Activated B cell treated with CpG ODN at 0.5 μM for 24 hours (primary cell): ENCODE measurements at regions not wholly inside any gene's neighbourhood (a gene's known extent, or its start where the extent isn't known, plus 50 kb on each side); places are given as distances from the start of the nearest gene placed in this dataset.

Source experiments
- ATAC-seq: fragments of 200-7000 bp; cut with Tn5 transposase; one replicate; pipeline ENCODE4 v1.10.0; 2021; ENCODE audit warnings: low read depth, mild to moderate bottlenecking, moderate library complexity
- CTCF ChIA-PET: fragments of 350-600 bp; sonication (Branson Sonifier 250); formaldehyde crosslinking; loops from one replicate; lab custom pipeline; 2021; ENCODE audit warnings: antibody characterized with exemption; lab: Charles Lee
- POLR2A ChIA-PET: fragments of 350-600 bp; sonication (Branson Sonifier 250); formaldehyde crosslinking; loops from one replicate; lab custom pipeline; 2021; ENCODE audit warnings: antibody characterized with exemption; lab: Charles Lee
- DNase-seq: peaks from one replicate; pipeline ENCODE4 v3.0.0; 2022
- H3K27ac Mint-ChIP-seq: one replicate; pipeline ENCODE4 v1.8.0; 2020; ENCODE audit warnings: mixed read lengths
- H3K27me3 Mint-ChIP-seq: one replicate; pipeline ENCODE4 v1.8.0; 2021; ENCODE audit warnings: mixed read lengths
- H3K36me3 Mint-ChIP-seq: one replicate; pipeline ENCODE4 v1.8.0; 2021; ENCODE audit warnings: low read depth, mixed read lengths
- H3K4me1 Mint-ChIP-seq: one replicate; pipeline ENCODE4 v1.8.0; 2021; ENCODE audit warnings: mixed read lengths
- H3K4me3 Mint-ChIP-seq: one replicate; pipeline ENCODE4 v1.8.0; 2020; ENCODE audit warnings: mild to moderate bottlenecking, mixed read lengths
- H3K9me3 Mint-ChIP-seq: one replicate; pipeline ENCODE4 v1.8.0; 2020; ENCODE audit warnings: mixed read lengths
- CTCF ChIP-seq: fragments of 200-600 bp; IDR thresholded peaks from one replicate; pipeline ENCODE4 v1.8.0; 2022; ENCODE audit warnings: antibody characterized with exemption, mild to moderate bottlenecking
- intact Hi-C: fragments of 100-400 bp; cut with micrococcal nuclease; formaldehyde crosslinking; loops from one replicate; pipeline ENCODE4 v1.15.1; 2024

GRCh38 chr9:596703-597102 lies 244.8 kb upstream of the DMRT1 start:
- Mint-ChIP-seq H3K9me3 (no peaks in the 10 kb centered on the region), H3K27me3 (peaks cover 6% of the 10 kb centered on the region), H3K36me3 (no peaks in the 10 kb centered on the region), H3K27ac (no peak overlapping the region), H3K4me3 (no peak overlapping the region), H3K4me1 (no peaks in the 10 kb centered on the region)
- CTCF ChIA-PET: no interaction called here
- POLR2A ChIA-PET: no interaction called here
- TF ChIP-seq CTCF: no peak
- no peak for DNase-seq
- intact Hi-C loops: no loop called here
- no peak for ATAC-seq

- intact Hi-C loops: no loop called here
- Mint-ChIP-seq H3K36me3 (no peaks in the 10 kb centered on the region), H3K9me3 (no peaks in the 10 kb centered on the region), H3K27ac (no peak overlapping the region), H3K27me3 (peaks cover 11% of the 10 kb centered on the region), H3K4me1 (no peaks in the 10 kb centered on the region), H3K4me3 (no peak overlapping the region)
- TF ChIP-seq CTCF: no peak
- CTCF ChIA-PET: interaction anchor here (1.5 kb wide), 1 partner anchor 15 kb away, joined by 3 read pairs; no protein-coding TSS in a partner anchor
- DNase-seq (no peak), ATAC-seq (no peak)
- POLR2A ChIA-PET: no interaction called here
Observed at GRCh38 chr9:600006-600405, 241.5 kb upstream of the DMRT1 start.

- Mint-ChIP-seq H3K4me1 (no peaks in the 10 kb centered on the region), H3K4me3 (no peak overlapping the region), H3K27ac (no peak overlapping the region), H3K36me3 (no peaks in the 10 kb centered on the region), H3K9me3 (no peaks in the 10 kb centered on the region), H3K27me3 (peaks cover 11% of the 10 kb centered on the region)
- intact Hi-C loops: no loop called here
- no peak for ATAC-seq
- POLR2A ChIA-PET: no interaction called here
- no peak for TF ChIP-seq CTCF
- no peak for DNase-seq
- CTCF ChIA-PET: no interaction called here
Observed at GRCh38 chr9:602716-603115, 238.8 kb upstream of the DMRT1 start.

GRCh38 chr9:603126-603525 lies 238.4 kb upstream of the DMRT1 start:
- no peaks in the 10 kb centered on the region for H3K36me3 Mint-ChIP-seq
- intact Hi-C loops: no loop called here
- H3K27ac Mint-ChIP-seq: no peak overlapping the region
- no peaks in the 10 kb centered on the region for H3K4me1 Mint-ChIP-seq
- ATAC-seq (no peak), DNase-seq (no peak)
- ChIA-PET CTCF (no interaction called here), POLR2A (no interaction called here)
- H3K4me3 Mint-ChIP-seq: no peak overlapping the region
- no peak for TF ChIP-seq CTCF
- no peaks in the 10 kb centered on the region for H3K9me3 Mint-ChIP-seq
- H3K27me3 Mint-ChIP-seq: peaks cover 11% of the 10 kb centered on the region

GRCh38 chr9:607417-607816 lies 234.1 kb upstream of the DMRT1 start:
- Mint-ChIP-seq H3K4me3 (no peak overlapping the region), H3K27me3 (peaks cover 8% of the 10 kb centered on the region), H3K4me1 (no peaks in the 10 kb centered on the region), H3K27ac (no peak overlapping the region), H3K9me3 (no peaks in the 10 kb centered on the region), H3K36me3 (no peaks in the 10 kb centered on the region)
- intact Hi-C loops: no loop called here
- DNase-seq (no peak), ATAC-seq (no peak)
- CTCF ChIA-PET: no interaction called here
- TF ChIP-seq CTCF: no peak
- POLR2A ChIA-PET: no interaction called here
